ENCODE measurements at regions not wholly inside any gene's neighbourhood (a gene's known extent, or its start where the extent isn't known, plus 50 kb on each side); places are given as distances from the start of the nearest gene placed in this dataset.

DNA sequence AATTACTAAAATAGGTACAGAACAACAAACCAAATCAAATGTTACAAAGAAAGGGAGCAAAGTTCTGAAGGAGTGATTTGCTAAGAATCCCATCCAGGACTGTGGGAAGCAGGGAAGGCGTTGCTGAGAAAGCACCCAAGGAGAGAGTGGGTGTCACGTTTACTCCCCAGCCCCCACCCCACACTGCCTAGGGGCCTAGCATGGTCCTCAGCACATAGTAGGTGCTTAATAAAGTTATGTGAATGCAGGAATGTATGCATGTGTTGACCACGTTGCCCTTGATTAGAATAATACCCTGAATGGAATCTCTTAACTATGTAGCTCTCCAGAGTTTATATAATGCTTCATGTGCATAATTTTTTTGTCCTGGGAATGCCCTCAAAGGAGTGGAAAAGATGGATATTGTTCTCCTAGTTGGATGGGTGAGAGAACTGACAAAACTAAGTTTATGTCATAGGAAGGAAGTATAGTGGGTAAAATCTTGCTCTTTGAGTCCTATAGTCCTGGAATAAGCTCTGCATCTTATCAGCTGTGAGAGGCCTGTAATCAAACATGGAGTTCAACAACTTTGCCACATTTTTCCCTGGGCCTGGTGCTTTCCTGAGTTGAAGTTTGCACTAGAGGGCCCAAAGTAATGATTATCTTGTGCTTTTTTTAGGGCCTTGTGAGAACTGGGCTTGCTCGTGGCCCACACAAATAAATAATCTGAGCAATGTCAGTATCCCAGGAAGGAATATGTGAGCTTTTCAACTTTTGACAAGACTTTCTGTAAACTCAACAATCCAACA lies 53.8 kb upstream of the LMO2 start (continued):
- TF ChIP-seq CEBPG (CRISPR knock-in tag; IDR thresholded peaks at IDR 0.05) (no peak), CEBPG (tag; conservative IDR thresholded peaks at IDR 0.05 in 1 of 2, IDR thresholded peaks at IDR 0.05 in 1 of 2) (no peak), CHD1 (IDR thresholded peaks at IDR 0.05; ENCODE audit: low read length) (no peak), ZSCAN29 (IDR thresholded peaks at IDR 0.05) (no peak), ZNF561 (CRISPR knock-in tag; conservative IDR thresholded peaks at IDR 0.05) (no peak), TGIF2 (CRISPR knock-in tag; IDR thresholded peaks at IDR 0.05) (no peak), FOXA3 (CRISPR knock-in tag; conservative IDR thresholded peaks at IDR 0.05 in 1 of 2, IDR thresholded peaks at IDR 0.05 in 1 of 2) (no peak), ZBTB34 (CRISPR knock-in tag; IDR thresholded peaks at IDR 0.05) (no peak), ZNF395 (CRISPR knock-in tag; IDR thresholded peaks at IDR 0.05) (no peak), ELF1 (tag; IDR thresholded peaks at IDR 0.05) (no peak), SMAD4 (CRISPR knock-in tag; conservative IDR thresholded peaks at IDR 0.05) (no peak), NR2C1 (IDR thresholded peaks at IDR 0.05) (no peak), NR2C1 (tag; IDR thresholded peaks at IDR 0.05) (0 out of 2 replicates have a peak, but pooled peaks have one; percentile 45), BCOR (IDR thresholded peaks at IDR 0.05) (no peak), ZNF518B (CRISPR knock-in tag; IDR thresholded peaks at IDR 0.05) (no peak), ZNF75A (CRISPR knock-in tag; IDR thresholded peaks at IDR 0.05) (0 out of 2 replicates have a peak, but pooled peaks have one; percentile 49), ZNF431 (CRISPR knock-in tag; IDR thresholded peaks at IDR 0.05) (no peak), ZSCAN32 (CRISPR knock-in tag; IDR thresholded peaks at IDR 0.05) (no peak), MAFG (tag; conservative IDR thresholded peaks at IDR 0.05) (peak; percentile 60), E2F5 (CRISPR knock-in tag; IDR thresholded peaks at IDR 0.05) (no peak), SMARCA4 (IDR thresholded peaks at IDR 0.05) (no peak), LARP7 (IDR thresholded peaks at IDR 0.05) (no peak), ZNF408 (CRISPR knock-in tag; IDR thresholded peaks at IDR 0.05; ENCODE audit: low read depth) (no peak), ZNF668 (CRISPR knock-in tag; IDR thresholded peaks at IDR 0.05) (no peak)

Measured in K562 (cell line).